Natural killer cell (primary cell): ENCODE measurements at regions not wholly inside any gene's neighbourhood (a gene's known extent, or its start where the extent isn't known, plus 50 kb on each side); places are given as distances from the start of the nearest gene placed in this dataset.

Experiments
- ATAC-seq, 3 donors: fragments of 150-1000 bp in 2 of 3; fragments of 200-7000 bp in 1 of 3; cut with Tn5 transposase; 1 replicate in 1 of 3; 2 replicates in 2 of 3; pipeline ENCODE4 v1.10.0; 2021; ENCODE audit warnings: mild to moderate bottlenecking in 2 of 3, moderate library complexity in 2 of 3
- DNase-seq, 2 donors: peaks; one replicate each; pipeline versions ENCODE4 v3.0.0 to v3.0.0-alpha.2; 2013 to 2021; ENCODE audit warnings: mixed read lengths in 1 of 2
- H3K27ac ChIP-seq: one replicate; pipeline ENCODE4 v1.5.1; 2013; ENCODE audit warnings: mild to moderate bottlenecking, low read length
- H3K27me3 ChIP-seq: one replicate; pipeline ENCODE4 v1.6.1; 2013; ENCODE audit warnings: low read length; ENCODE audit not compliant: control insufficient read depth, insufficient read depth
- H3K36me3 ChIP-seq: one replicate; pipeline ENCODE4 v1.6.1; 2013; ENCODE audit warnings: low read length; ENCODE audit not compliant: control insufficient read depth, insufficient read depth
- H3K4me1 ChIP-seq: one replicate; pipeline ENCODE4 v1.6.1; 2013; ENCODE audit warnings: low read length; ENCODE audit not compliant: control insufficient read depth, insufficient read depth
- H3K4me3 ChIP-seq: one replicate; pipeline ENCODE4 v1.5.1; 2013; ENCODE audit warnings: low read length
- H3K9me3 ChIP-seq: one replicate; pipeline ENCODE4 v1.6.1; 2013; ENCODE audit warnings: low read length; ENCODE audit not compliant: control insufficient read depth, insufficient read depth
- H3K27ac Mint-ChIP-seq, 2 donors: one replicate each; pipeline ENCODE4 v1.8.0; 2022; ENCODE audit warnings: mild to moderate bottlenecking in 2 of 2, mixed read lengths in 2 of 2, moderate library complexity in 1 of 2
- H3K27me3 Mint-ChIP-seq, 2 donors: one replicate each; pipeline ENCODE4 v1.8.0; 2022; ENCODE audit warnings: low read depth in 2 of 2, mixed read lengths in 2 of 2
- H3K36me3 Mint-ChIP-seq: one replicate; pipeline ENCODE4 v1.8.0; 2022; ENCODE audit warnings: mixed read lengths
- H3K4me1 Mint-ChIP-seq, 2 donors: one replicate each; pipeline ENCODE4 v1.8.0; 2022; ENCODE audit warnings: mixed read lengths in 2 of 2
- H3K4me3 Mint-ChIP-seq: one replicate; pipeline ENCODE4 v1.8.0; 2022; ENCODE audit warnings: mild to moderate bottlenecking, moderate library complexity, mixed read lengths
- H3K9me3 Mint-ChIP-seq, 2 donors: one replicate each; pipeline ENCODE4 v1.8.0; 2022; ENCODE audit warnings: mixed read lengths in 2 of 2
- CTCF ChIP-seq: fragments of 200-600 bp; IDR thresholded peaks from one replicate; pipeline ENCODE4 v1.8.0; 2022; ENCODE audit warnings: antibody characterized with exemption
- WGBS: methylation state at CpG from one replicate; pipeline ENCODE4 v1.1.7; 2013; ENCODE audit warnings: missing lambda C conversion rate; ENCODE audit not compliant: insufficient coverage; 5-methylcytosine and 5-hydroxymethylcytosine counted together
- intact Hi-C: fragments of 100-400 bp; cut with micrococcal nuclease; formaldehyde crosslinking; loops from one replicate; pipeline ENCODE4 v1.14.2; 2022

- no peak overlapping the region for H3K27ac ChIP-seq
- no peak overlapping the region for H3K4me3 ChIP-seq
- peaks cover 9% of the 10 kb centered on the region for H3K27me3 ChIP-seq
- TF ChIP-seq CTCF: no peak
- intact Hi-C loops: no loop called here
- H3K36me3 Mint-ChIP-seq: no peaks in the 10 kb centered on the region
- H3K4me1 ChIP-seq: no peaks in the 10 kb centered on the region
- H3K36me3 ChIP-seq: no peaks in the 10 kb centered on the region
- ATAC-seq (no peak), DNase-seq (no peak)
- H3K9me3 Mint-ChIP-seq: no peaks in the 10 kb centered on the region
- H3K27me3 Mint-ChIP-seq: peaks cover 44 to 62% of the 10 kb centered on the region in 2 donors
- 43% methylated on average over 7 of the region's 7 CpGs for WGBS
- H3K4me1 Mint-ChIP-seq: peaks cover 7 to 11% of the 10 kb centered on the region in 2 donors
- H3K9me3 ChIP-seq: no peaks in the 10 kb centered on the region
- H3K27ac Mint-ChIP-seq: no peak overlapping the region
- no peak overlapping the region for H3K4me3 Mint-ChIP-seq
These were observed 182.3 kb downstream of the TBXT start for GRCh38 chr6:165985281-165985805.

GRCh38 chr6:165984729-165985275 lies 182.8 kb downstream of the TBXT start:
- DNase-seq (no peak), ATAC-seq (no peak)
- intact Hi-C loops: no loop called here
- Histone ChIP-seq H3K9me3 (no peaks in the 10 kb centered on the region), H3K27me3 (peaks cover 9% of the 10 kb centered on the region), H3K4me3 (no peak overlapping the region), H3K27ac (no peak overlapping the region), H3K4me1 (no peaks in the 10 kb centered on the region), H3K36me3 (no peaks in the 10 kb centered on the region)
- Mint-ChIP-seq H3K9me3 (no peaks in the 10 kb centered on the region), H3K4me1 (peaks cover 7 to 11% of the 10 kb centered on the region in 2 donors), H3K27ac (no peak overlapping the region), H3K36me3 (no peaks in the 10 kb centered on the region), H3K4me3 (no peak overlapping the region), H3K27me3 (peaks cover 38 to 61% of the 10 kb centered on the region in 2 donors)
- 82% methylated on average over 11 of the region's 11 CpGs for WGBS
- TF ChIP-seq CTCF: no peak

GRCh38 chr6:165983112-165984072 lies 184.3 kb downstream of the TBXT start:
- intact Hi-C loops: no loop called here
- Histone ChIP-seq H3K4me1 (no peaks in the 10 kb centered on the region), H3K4me3 (no peak overlapping the region), H3K27ac (no peak overlapping the region), H3K36me3 (no peaks in the 10 kb centered on the region), H3K27me3 (peaks cover 9% of the 10 kb centered on the region), H3K9me3 (no peaks in the 10 kb centered on the region)
- no peaks in the 10 kb centered on the region for H3K36me3 Mint-ChIP-seq
- TF ChIP-seq CTCF: no peak
- no peak for ATAC-seq
- no peaks in the 10 kb centered on the region for H3K9me3 Mint-ChIP-seq
- no peak for DNase-seq
- H3K27me3 Mint-ChIP-seq: peaks cover 29 to 52% of the 10 kb centered on the region in 2 donors
- H3K4me1 Mint-ChIP-seq: peaks cover 7 to 11% of the 10 kb centered on the region in 2 donors
- WGBS: 79% methylated on average over 9 of the region's 9 CpGs
- H3K27ac Mint-ChIP-seq: no peak overlapping the region
- H3K4me3 Mint-ChIP-seq: no peak overlapping the region
